Middle frontal gyrus (tissue), 1 donor: ENCODE measurements at regions not wholly inside any gene's neighbourhood (a gene's known extent, or its start where the extent isn't known, plus 50 kb on each side); places are given as distances from the start of the nearest gene placed in this dataset.
"Not testable (repeated sequence)": the region's sequence is repeated elsewhere in the genome, so short reads cannot be mapped to it uniquely, and the experiment has no call there.

ENCODE experiments used
- DNase-seq: peaks from one replicate; pipeline ENCODE4 v3.0.0-alpha.2; 2015; ENCODE audit warnings: low spot score; ENCODE audit errors: extremely low spot score

DNA sequence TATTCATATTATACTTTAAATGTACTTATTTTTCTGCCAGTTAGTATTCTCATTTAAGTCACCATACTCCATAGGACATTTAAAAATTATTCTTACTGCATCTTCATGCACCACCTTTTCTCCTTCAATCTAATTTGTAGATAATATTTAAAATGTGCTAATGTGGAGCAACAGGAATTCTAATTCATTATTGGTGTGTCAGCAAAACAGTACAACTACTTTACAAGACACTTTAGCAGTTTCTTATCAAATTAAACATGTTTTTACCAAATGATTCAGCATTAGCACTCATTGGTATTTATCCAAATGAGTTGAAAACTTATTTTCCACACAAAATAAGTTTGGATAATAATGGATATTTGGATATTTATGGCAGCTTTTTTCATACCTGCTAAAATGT, 1041.8 kb upstream of the ADGRB3 start:
- no peak for DNase-seq

DNA sequence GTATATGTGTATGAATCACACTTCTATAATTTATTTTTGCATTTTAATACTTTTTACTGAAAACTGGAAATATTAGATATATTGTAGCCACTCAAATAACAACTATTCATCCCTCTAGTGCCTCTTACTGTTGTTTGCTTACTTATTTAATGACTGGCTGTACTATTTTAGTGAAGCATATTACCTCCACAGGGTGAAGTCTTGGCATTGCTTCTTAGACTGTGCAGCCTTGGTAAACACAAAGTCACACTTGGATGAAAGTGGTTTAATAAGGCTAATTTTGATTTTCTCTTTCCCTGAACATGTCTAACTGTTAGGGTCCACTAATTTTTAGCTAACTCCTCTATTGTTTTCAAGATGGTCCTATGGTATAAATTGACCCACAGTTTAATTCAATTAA, 1043.2 kb upstream of the ADGRB3 start:
- no peak for DNase-seq

DNA sequence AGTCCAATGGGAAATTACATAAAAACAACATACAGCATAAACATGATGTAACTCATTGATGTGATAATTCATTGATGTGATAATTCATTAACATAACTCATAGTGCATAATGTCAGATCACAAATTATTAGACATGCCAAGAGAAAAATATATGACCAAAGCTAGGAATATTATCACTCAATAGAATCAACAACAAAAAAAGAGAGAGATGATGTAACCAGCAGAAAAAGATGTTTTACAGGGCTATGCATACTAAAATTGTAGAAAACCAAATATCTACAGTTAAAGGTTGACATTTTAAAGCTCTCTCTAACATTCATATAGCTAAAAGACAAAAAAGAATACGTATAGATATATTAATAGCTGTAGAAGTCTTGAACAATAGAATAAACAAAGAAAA, 1067.2 kb upstream of the ADGRB3 start:
- no peak for DNase-seq

DNA sequence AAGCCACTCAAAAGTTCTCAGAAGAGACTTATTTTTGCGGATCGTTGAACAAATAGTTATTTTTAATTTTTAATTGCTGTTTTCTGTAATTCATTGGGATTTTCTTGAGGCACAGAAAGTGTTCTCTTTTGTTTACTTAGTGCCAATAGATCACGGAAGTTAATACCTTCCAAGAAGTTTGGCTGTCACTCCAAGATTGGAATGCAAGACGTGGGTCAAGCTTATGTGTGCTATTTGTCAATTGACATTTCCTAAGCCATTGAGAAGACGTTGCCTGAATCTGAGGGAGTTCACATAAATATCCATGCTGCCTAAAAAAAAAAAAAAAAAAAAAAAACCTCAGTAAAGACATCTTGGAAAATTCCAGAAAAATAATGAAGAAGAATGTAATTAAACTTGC, 1071.4 kb upstream of the ADGRB3 start:
- no peak for DNase-seq

DNA sequence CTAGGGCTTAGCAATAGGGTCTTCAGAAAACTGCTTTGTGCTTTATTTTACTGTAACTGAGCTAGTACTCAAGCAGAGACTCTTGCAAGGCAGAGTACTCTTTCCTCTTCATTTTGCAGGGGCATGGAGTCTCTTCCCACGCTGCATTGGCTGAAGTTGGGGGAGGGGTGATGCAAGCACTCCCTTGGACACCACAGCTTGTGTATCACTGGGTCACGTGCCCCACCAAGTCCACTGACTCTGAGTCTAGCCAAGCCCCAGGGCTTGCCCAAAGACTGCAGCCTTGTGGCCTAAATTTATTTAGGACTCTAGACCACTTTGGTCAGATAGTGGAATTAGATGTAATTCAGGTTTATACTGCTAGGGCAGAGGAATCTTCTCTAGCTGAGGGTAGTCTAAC, 1075.0 kb upstream of the ADGRB3 start:
- DNase-seq = no peak

DNA sequence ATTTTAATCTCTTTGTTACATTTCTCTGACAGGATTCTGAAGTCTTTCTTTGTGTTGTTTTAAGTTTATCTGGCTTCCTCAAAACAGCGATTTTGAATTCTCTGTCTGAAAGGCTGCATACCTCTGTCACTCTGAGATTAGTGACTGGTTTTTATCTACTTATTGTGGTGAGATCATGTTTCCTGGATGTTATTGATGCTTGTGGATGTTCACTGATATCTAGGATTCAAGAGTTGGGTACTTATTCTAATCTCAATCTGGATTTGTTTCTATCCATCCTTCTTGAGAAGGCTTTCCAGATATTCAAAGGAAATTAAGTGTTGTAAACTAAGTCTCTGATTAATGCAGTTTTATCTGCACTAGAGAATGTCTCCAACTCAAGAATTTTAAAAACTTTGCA, 1076.1 kb upstream of the ADGRB3 start:
- no peak for DNase-seq

DNA sequence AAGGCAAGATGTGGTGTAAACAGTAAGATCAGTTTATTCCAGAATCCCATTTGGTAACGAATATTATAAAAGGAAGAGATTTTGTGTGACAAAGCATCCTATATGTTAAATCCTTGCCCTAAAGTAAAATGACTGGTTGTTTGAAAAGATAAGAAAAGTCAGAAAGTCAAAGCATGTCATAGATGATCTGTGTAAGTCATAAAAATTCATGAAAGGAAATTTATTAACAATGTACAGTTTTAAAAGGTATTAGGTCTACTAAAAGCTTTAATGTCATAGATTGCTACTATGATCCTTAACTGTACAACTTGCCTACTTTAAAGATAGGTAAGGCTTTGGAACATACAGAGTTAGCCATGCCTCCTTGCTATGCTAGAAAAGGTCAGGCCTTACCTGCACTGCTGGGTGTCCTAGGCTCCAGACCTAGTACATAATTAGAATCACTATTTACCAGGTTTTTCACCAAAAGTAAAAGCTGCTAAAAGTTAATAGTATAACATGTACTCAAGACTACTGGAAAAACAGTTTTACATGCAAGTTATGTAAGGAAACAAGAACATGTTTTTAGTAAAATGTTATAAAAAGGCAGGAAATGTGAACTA, 1090.1 kb upstream of the ADGRB3 start:
- DNase-seq = no peak

DNA sequence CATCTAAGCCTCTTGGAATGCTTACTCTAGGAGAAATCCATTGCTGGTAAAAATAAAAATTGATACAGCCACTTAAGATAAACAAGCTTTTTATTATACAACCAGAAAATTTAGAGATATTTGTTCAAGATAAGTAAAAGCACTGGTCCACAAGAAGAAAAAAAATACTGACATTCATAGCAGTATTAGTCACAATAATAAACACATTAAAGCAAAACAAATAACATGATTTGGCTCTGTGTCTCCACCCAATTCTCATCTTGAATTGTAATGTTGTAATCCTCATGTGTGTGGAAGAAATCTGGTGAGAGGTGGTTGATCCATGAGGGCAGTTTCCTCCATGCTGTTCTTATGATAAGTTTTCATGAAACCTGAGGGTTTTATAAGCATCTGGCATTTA, 1093.5 kb upstream of the ADGRB3 start:
- no peak for DNase-seq

DNA sequence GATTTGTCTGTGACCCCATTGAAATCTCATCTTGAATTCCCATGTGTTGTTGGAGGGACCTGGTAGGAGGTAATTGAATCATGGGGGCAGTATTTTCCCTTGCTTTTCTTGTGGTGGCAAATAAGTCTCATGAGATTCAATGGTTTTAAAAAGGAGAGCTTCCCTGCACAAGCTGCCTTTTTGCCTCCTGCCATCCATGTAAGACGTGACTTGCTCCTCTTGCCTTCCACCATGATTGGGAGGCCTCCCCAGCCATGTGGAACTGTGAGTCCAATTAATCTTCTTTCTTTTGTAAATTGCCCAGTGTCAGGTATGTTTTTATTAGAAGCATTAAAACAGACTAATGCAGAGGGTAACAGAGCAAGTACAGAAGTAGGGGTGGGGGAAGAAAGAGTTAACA, 1097.0 kb upstream of the ADGRB3 start:
- no peak for DNase-seq

DNA sequence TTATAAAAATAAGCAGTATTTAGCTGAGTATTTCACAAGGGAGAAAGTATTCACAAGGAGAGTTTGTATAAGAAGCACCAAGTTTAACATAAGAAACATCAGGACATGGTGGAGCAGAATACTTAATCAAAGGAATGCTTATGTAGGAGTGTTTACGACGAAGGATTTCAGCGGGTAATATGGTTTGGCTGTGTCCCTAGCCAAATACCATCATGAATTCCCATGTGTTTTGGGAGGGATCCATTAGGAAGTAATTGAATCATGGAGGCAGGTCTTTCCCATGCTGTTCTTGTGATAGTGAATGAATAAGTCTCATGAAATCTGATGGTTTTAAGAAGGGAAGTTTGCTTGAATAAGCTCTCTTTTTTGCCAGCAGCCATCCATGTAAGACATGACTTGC, 1099.1 kb upstream of the ADGRB3 start:
- no peak for DNase-seq

DNA sequence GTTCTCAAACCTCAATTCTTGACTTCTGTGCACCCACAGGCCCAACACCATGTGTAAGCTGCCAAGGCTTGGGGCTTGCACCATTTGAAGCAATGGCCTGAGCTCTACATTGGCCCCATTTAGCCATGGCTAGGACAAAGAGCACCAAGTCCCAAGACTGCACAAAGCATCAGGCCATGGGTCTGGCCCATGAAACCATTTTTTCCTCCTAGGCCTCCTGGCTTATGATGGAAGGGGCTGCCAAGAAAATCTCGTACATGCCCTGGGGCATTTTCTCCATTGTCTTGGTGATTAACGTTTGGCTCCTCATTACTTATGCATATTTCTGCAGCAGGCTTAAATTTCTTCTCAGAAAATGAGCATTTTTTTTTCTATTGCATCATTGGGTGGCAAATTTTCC, 1128.7 kb upstream of the ADGRB3 start:
- no peak for DNase-seq

DNA sequence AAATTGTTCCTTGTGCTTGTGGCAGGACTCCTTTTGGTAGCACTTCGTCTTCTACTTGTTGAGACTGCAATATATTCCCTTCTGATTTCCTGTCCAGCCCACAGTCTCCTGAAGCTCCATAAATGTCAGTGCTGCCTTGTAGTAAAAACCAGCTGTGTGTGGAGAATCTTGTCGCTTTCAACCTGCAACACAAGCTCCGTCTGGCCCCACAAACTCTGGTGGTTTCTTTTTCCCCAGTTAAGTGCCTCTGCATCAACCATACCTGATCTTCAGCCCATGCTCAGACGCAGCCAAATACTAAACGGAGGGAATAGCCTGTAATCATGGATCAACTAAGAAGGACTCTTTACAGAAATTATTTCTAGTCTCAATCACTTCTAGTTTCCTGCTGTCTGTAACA, 1133.3 kb upstream of the ADGRB3 start:
- no peak for DNase-seq

DNA sequence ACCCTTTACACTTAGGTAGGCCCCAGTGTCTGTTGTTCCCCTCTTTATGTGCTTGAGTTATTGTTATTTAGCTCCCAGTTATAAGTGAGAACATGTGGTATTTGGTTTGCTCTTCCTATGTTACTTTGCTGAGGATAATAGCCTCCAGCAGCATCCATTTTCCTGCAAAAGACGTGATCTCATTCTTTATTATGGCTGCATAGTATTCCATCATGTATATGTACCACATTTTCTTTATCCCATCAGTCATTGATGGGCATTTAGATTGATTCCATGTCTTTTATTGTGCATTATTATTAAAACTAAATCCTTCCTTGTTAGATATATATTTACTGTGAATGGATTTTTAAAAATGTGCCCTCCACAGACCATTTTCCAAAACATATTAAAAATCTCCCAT, 1137.3 kb upstream of the ADGRB3 start:
- no peak for DNase-seq

DNA sequence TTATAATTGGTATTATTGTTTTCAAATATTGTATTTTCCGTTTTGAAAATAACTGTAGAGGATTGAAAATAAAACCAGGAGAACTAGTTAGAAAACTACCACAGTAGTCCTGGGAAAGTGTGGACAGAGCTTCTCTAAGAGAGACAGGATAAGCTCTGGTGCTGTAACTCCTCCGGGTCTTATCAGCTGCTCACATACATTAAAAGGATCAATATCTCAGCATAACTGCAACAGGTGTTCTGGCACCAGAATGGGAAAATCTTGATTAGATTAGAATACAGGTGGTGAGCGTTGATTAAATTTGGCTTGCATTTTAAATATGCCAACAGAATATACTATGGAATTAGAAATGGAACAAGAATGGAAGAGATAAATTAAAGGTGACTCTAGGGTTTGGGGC, 1138.9 kb upstream of the ADGRB3 start:
- DNase-seq = no peak

DNA sequence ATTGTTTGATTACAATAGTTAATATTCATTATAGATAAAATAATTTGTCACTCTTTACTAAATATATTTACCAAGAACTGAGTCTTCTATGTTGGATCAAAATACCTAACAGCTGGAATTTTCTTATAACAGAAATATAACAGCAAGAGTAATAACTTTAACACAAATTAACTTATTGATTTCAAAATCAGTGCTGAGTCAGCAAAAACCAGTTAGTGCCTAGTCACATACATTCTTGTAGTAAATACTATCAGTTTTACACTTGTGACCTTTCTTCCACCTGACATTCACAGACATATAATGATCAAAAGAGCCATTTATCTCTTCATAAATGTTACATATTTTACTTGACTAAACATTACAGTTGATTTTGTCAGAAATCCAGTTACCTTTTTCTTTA, 1141.4 kb upstream of the ADGRB3 start:
- no peak for DNase-seq

DNA sequence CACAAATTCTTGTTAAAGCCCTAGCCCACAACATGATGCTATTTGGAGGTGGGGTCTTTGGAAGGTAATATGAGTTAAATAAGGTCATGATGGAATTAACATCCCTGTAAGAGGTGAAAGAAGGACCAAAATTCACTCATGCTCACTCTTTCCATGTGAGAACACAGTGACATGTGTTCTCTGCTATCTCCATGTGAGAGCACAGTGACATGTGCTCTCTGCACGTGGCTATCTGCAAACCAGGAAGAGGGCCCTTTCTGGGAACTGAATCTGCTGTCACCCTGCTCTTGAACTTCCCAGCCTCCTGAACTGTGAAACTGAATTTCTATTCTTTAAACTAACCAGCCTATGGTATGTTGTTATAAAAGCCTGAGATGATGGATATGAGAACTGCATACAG, 1159.4 kb upstream of the ADGRB3 start:
- no peak for DNase-seq

DNA sequence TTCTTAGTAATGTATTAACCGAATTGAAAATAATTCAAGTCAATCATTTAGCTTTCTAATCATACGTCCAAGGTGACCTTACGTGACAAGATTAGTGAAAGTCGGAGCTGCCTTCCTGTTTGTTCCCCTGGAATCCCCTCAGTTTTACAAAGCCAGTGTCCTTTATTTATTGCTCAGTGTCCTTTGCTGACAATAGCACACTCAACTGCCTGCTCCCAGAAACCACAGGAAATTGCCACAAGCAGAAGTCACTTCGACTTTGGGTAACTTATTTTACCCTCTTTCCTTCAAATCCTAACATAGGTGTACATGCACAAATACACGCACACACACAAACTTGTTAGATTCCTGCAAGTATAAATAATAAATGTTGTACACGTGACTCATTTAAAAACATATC, 1167.7 kb upstream of the ADGRB3 start:
- DNase-seq = no peak

DNA sequence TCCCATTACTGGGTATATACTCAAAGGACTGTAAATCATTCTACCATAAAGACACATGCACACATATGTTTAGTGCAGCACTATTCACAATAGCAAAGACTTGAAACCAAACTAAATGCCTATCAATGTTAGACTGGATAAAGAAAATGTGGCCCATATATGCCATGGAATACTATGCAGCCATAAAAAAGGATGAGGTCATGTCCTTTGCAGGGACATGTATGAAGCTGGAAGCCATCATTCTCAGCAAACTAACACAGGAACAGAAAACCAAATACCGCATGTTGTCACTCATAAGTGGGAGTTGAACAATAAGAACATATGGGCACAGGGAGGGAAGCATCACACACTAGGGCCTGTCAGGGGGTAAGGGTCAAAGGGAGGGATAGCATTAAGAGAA, 1172.4 kb upstream of the ADGRB3 start:
- DNase-seq = not testable (repeated sequence)

DNA sequence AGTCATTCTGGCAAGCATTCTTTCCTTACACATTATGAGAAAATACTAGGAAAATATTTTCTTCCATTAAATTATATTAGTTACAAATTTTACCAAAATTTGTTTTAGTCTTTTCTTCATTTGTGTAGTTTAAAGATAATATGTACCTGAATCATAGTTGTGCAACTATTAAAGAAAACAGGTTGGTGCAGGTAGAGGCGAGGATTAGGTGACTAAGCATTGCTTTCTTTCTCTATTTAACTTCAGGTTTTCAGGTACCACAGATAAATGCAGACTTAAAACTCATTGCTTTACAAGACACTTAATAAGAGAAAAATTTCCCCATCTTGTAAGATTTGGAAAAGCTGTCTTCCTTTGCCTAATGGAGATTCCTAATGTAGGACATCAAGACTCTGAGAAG, 1175.5 kb upstream of the ADGRB3 start:
- no peak for DNase-seq

DNA sequence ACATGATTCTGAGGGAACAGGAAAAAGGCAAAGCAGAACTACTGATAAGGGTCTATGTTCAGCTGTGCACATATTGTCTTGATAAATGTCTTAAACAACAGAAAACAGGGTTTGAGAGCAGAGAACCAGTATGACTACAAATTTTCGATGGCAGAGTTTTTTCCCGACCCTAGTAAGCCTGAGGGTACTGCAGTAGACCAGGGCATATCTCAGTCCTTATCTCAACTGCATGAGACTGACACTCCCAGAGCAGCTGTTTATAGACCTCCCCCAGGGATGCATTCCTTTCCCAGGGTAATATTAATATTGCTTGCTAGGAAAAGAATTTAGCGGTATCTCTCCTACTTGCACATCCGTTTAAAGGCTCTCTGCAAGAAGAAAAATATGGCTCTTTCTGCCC, 1176.8 kb upstream of the ADGRB3 start:
- DNase-seq = no peak

DNA sequence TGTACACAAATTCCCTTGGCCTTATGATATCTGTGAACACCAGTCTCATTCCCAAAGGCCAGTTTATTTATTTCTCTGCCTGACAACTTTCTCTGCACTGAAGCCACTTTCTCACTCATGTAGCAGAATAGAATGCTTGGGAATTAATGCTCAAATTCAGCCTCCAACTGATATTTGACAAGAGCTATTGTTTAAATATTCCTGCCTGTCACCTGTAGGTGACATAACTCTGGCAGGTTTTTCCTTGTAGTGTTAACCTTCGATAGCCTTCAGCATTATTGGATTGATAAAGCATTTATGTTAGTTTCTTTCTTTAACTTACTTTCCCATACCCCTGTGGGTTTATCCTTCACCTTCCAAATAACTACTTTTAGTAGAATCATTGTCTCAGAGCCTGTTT, 1183.2 kb upstream of the ADGRB3 start:
- no peak for DNase-seq

DNA sequence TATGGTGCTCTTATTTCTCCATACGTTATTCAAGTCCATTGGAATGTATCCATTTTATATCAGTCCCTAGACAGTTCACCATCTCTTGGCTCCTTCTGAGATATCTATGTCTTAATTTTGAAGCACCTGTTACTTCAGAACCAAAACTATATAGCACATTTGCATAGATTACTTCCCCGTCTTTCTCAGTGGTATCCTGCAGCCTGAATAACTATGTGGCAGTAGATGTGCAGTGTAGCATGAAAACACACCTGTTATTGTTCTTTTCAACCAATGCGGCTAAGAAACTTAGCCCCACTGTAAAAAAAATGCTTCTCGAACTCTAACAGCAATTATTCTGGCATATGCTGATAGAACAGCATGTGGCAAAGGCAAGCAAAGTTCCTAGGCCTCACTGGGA, 1184.4 kb upstream of the ADGRB3 start:
- no peak for DNase-seq

DNA sequence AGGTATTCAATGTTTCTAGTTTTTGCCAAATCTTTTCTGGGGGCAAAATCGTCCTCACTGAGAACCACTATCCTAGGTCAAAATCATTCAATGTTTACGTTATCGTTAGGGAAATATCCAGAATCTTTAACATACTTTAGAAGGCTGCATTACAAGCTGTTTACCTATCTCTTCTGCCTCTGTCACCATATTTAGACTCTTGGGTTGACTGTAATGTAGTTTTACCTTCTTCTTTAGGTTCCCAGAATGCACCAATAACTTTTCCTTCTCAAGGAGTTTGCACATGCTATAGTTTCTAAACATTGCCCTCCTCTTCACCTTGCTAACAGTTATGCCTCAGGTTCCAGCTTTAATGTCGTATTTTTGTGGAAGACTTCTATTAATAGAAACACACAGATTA, 1185.5 kb upstream of the ADGRB3 start:
- no peak for DNase-seq

DNA sequence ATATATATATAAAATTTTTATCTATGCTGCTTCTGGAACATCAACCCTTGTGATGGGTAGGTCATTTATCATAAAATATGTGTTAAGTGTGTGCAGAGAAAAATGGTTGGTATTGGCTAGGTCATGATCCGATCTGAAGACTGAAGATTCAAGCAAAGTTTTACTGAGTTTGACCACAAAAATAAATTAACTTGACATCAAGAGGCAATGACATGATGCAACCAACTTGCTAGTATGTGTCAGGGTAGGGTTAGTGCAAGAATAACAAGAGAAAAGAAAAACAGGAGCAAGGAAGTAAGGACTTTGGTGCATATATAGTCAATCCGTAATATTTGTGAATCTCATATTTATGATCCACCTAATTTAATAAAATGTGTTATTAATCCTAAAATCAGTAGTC, 1202.0 kb upstream of the ADGRB3 start:
- no peak for DNase-seq
